22Rv1 (cell line): ENCODE measurements at regions not wholly inside any gene's neighbourhood (a gene's known extent, or its start where the extent isn't known, plus 50 kb on each side); places are given as distances from the start of the nearest gene placed in this dataset.
"Not testable (repeated sequence)": the region's sequence is repeated elsewhere in the genome, so short reads cannot be mapped to it uniquely, and the experiment has no call there.

Source experiments
- H3K27ac ChIP-seq: fragments of 450-650 bp; 2 replicates; pipeline ENCODE4 v1.5.1; 2017
- ZFX ChIP-seq: fragments of 450-650 bp; IDR thresholded peaks from 2 replicates; pipeline ENCODE4 v1.6.1; 2017; ENCODE audit warnings: antibody characterized with exemption, borderline replicate concordance
- TF ChIP-seq, protein P1 (sequence below): fragments of 450-650 bp; IDR thresholded peaks from 2 replicates; pipeline ENCODE4 v1.5.1; 2017; ENCODE audit warnings: mild to moderate bottlenecking

DNA sequence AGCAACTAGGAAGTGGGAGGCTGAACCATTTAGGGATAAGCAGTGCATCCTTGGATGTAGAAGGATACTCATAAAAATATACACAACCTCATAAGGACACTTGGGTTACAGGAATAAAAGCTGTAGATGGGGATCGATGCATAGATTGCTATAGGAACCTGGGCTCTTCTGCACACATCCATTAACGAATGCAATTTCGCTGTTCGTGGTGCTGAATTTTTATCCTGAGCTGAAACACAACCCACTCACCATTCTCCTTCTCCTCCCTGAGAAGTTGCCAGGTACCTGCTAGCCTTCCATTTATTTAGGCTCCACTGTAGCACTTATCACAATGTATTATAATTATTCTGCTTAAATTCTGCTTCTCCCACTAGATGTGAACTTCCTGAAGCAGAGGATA lies 320.6 kb upstream of the BRINP1 start:
- H3K27ac ChIP-seq, result no peak overlapping the region
- TF ChIP-seq, protein P1, sequence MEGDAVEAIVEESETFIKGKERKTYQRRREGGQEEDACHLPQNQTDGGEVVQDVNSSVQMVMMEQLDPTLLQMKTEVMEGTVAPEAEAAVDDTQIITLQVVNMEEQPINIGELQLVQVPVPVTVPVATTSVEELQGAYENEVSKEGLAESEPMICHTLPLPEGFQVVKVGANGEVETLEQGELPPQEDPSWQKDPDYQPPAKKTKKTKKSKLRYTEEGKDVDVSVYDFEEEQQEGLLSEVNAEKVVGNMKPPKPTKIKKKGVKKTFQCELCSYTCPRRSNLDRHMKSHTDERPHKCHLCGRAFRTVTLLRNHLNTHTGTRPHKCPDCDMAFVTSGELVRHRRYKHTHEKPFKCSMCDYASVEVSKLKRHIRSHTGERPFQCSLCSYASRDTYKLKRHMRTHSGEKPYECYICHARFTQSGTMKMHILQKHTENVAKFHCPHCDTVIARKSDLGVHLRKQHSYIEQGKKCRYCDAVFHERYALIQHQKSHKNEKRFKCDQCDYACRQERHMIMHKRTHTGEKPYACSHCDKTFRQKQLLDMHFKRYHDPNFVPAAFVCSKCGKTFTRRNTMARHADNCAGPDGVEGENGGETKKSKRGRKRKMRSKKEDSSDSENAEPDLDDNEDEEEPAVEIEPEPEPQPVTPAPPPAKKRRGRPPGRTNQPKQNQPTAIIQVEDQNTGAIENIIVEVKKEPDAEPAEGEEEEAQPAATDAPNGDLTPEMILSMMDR, result no peak

DNA sequence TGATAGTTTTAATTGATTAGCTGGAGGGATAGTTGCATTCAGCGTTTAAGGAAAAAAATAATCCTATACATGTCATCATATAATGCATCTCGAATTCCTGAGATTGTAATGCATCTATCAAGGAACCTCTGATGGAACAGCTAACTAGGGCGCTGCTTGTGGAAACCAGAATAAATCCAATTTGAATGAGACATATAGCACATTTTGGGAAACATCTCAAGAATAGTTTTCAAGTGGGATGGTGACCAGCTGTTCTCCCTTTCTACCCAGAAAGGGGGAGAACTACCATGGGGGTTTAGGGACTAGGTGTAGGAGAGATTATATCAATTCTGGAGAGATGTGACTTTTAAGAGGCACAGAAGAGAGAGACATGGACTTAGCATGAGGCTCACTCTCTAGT lies 319.3 kb upstream of the BRINP1 start:
- H3K27ac ChIP-seq, result no peak overlapping the region
- TF ChIP-seq, protein P1, result no peak
- no peak for TF ChIP-seq ZFX

DNA sequence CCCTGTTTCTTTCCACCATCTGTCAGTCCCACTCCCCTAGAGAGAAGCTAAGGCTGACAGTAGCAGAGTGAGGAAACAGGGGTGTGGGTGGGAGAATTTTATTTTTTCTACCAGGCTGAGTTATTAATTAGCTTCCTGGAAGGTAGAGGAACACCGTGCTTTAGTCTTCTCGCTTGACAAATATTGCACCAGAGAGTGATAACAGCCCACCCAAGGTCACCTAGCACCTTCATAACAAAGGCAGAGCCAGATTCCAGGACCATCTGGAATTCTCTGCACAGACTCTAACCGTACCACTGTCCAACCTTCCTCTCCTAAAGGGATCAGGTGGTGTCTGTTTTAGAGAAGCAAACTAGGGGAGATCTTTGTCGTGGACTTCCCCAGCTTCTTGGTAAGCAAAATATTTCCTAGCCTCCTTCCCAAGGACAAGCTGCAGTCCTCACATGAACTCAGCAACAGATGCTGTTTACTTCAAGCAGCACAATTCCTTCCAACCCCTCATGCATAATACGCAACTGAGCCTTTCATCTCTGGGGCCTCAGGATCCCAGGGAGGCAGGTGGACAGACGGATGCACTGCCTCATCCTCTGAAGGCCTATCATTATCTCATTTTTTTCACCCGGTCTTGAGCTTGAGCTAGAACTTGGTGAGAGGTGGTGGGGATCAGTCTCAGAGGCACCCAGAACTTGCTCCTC lies 308.7 kb upstream of the BRINP1 start:
- no peak for TF ChIP-seq ZFX
- TF ChIP-seq, protein P1, result no peak
- H3K27ac ChIP-seq, result no peak overlapping the region

DNA sequence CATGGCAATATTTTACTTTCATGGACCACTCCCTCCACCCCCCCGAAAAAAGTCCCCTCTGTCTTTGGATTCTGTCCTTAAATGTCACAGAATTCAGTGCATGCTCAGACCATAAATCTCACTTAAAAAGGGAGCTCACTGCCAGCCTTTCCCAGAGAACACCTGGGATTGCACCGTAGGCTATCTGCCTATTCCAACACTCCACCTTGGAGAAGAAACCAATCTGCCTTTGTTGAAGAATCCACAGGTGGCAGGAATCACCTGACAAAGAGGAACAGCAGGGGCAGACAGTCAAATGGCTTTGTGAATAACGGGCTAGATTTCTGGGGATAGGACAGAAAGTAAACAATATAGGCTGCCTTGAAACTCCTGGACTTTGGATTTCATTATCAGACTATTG lies 306.7 kb upstream of the BRINP1 start:
- no peak overlapping the region for H3K27ac ChIP-seq
- no peak for TF ChIP-seq ZFX
- TF ChIP-seq, protein P1, result no peak

DNA sequence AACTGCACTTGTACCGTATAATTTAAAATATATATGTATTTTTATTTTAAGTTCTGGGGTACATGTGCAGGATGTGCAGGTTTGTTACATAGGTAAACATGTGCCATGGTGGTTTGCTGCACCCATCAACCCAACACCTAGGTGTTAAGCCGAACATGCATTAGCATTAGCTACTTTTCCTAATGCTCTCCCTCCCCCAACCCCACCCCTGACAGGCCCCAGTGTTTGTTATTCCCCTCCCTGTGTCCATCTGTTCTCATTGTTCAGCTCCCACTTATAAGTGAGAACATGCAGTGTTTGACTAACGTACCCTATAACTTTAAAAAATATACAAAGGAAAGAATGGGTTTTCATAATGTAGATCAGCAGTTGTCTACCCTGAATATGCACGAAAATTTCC lies 303.5 kb upstream of the BRINP1 start:
- not testable (repeated sequence) for H3K27ac ChIP-seq

DNA sequence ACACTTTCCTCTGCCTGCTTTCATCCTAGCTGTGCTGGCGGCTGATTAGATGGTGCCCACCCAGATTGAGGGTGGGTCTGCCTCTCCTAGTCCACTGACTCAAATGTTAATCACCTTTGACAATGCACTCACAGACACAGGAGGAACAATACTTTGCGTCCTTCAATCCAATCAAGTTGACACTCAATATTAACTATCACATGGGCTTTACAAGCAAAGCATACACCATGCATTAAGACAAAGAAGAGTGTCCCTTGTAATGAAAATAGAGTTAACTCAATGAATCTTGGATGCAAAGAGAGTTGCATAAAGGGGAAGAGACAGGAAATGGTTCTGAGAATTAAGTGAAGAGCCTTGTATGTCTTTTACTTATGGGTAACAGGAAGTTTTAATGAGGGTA lies 298.7 kb upstream of the BRINP1 start:
- no peak overlapping the region for H3K27ac ChIP-seq
- no peak for TF ChIP-seq ZFX
- TF ChIP-seq, protein P1, result no peak

DNA sequence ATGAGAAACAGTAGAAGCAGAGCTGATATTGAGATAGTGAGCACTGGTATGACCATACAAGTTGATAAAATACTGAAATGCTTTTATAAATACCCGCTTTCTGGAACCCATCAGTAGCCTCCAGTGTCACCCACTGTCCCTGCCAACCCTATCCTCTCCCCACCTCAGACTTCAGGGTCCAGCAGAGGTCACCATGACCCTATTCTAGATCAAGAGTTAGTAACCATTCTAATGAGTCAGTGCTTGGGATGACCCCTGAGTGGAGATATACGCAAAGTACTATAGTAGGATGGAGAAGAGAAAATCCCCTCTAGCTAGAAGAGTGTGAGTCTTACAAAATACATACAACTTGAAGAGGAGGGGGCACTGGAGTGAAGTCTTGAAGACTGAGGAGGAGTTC lies 297.9 kb upstream of the BRINP1 start:
- TF ChIP-seq ZFX, result no peak
- TF ChIP-seq, protein P1, result no peak
- H3K27ac ChIP-seq, result no peak overlapping the region

DNA sequence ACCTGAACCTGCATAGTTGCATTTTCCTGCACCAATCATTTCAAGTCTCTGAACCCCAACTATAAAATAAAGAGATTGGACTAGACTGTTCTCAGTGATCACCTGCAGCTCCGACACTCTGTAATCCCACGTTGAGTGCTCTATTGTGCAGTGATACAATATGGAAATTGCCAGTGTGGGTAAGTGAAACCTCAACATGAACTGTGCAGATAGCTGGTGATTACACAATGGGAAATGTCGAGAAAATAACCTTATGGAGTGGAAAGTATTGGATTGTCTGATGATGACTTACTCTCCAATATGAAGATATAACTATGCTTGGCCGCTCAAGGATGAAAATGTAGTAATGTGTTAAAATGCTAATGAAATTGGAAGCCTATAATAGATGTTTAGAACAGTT lies 293.1 kb upstream of the BRINP1 start:
- TF ChIP-seq ZFX, result no peak
- TF ChIP-seq, protein P1, result no peak
- no peak overlapping the region for H3K27ac ChIP-seq
